DND-41 (cell line): ENCODE measurements at regions not wholly inside any gene's neighbourhood (a gene's known extent, or its start where the extent isn't known, plus 50 kb on each side); places are given as distances from the start of the nearest gene placed in this dataset.

Experiments
- EZH2 ChIP-seq: IDR thresholded peaks from 3 replicates; pipeline ENCODE4 v1.6.1; 2012; ENCODE audit warnings: borderline replicate concordance, low read depth, mild to moderate bottlenecking, moderate library complexity, low read length, inconsistent platforms; ENCODE audit not compliant: severe bottlenecking
- TF ChIP-seq, protein P1 (sequence below): IDR thresholded peaks from 2 replicates; pipeline ENCODE4 v1.5.1; 2012; ENCODE audit warnings: borderline replicate concordance, low read length, moderate library complexity, mild to moderate bottlenecking; ENCODE audit not compliant: poor library complexity, severe bottlenecking; ENCODE audit errors: extremely low read depth

DNA sequence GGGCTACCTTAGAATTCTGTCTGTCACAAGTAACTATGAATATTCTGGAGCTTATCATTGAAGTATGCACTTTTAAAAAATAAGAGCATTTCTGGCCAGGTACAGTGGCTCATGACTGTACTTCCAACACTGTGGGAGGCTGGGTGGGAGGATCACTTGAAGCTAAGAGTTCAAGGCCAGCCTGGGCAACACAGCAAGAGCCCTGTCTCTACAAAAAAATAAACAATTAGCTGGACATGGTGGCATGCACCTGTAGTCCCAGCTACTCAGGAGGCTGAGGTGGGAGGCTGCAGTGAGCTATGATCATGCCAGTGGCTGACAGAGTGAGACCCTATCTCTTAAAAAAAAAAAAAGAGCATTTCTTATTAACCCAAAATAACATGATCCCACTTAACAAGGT, 60.0 kb upstream of the BRD7 start:
- TF ChIP-seq EZH2: no peak
- TF ChIP-seq, protein P1, sequence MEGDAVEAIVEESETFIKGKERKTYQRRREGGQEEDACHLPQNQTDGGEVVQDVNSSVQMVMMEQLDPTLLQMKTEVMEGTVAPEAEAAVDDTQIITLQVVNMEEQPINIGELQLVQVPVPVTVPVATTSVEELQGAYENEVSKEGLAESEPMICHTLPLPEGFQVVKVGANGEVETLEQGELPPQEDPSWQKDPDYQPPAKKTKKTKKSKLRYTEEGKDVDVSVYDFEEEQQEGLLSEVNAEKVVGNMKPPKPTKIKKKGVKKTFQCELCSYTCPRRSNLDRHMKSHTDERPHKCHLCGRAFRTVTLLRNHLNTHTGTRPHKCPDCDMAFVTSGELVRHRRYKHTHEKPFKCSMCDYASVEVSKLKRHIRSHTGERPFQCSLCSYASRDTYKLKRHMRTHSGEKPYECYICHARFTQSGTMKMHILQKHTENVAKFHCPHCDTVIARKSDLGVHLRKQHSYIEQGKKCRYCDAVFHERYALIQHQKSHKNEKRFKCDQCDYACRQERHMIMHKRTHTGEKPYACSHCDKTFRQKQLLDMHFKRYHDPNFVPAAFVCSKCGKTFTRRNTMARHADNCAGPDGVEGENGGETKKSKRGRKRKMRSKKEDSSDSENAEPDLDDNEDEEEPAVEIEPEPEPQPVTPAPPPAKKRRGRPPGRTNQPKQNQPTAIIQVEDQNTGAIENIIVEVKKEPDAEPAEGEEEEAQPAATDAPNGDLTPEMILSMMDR: no peak
